Prostate gland (tissue), 2 donors: ENCODE measurements at regions not wholly inside any gene's neighbourhood (a gene's known extent, or its start where the extent isn't known, plus 50 kb on each side); places are given as distances from the start of the nearest gene placed in this dataset.

Source experiments
- DNase-seq: peaks from one replicate; pipeline ENCODE4 v3.0.0-alpha.2; 2019; ENCODE audit warnings: low spot score
- H3K27ac ChIP-seq, 2 donors: fragments of 200-600 bp; sonication (generic); 2 replicates each; pipeline ENCODE4 v1.5.1; 2017 to 2019
- H3K27me3 ChIP-seq: fragments of 200-600 bp; sonication (generic); replicated peaks from 2 replicates; pipeline ENCODE4 v1.5.1; 2019; ENCODE audit not compliant: insufficient read depth
- H3K36me3 ChIP-seq, 2 donors: fragments of 200-600 bp; sonication (generic); 1 replicate in 1 of 2; 2 replicates in 1 of 2; pipeline versions ENCODE4 v1.5.1 to v1.8.1; 2017 to 2019
- H3K4me1 ChIP-seq: fragments of 200-600 bp; sonication (generic); replicated peaks from 2 replicates; pipeline ENCODE4 v1.5.1; 2019
- H3K4me3 ChIP-seq, 2 donors: fragments of 200-600 bp; sonication (generic); 2 replicates each; pipeline ENCODE4 v1.5.1; 2017 to 2019
- H3K9me3 ChIP-seq: fragments of 200-600 bp; sonication (generic); 2 replicates; pipeline ENCODE4 v1.5.1; 2017
- POLR2A ChIP-seq: fragments of 450-650 bp; IDR thresholded peaks from one replicate; pipeline ENCODE4 v1.6.1; 2016; ENCODE audit warnings: antibody characterized with exemption, mild to moderate bottlenecking
- POLR2AphosphoS5 ChIP-seq: sonication (generic); formaldehyde crosslinking; IDR thresholded peaks from one replicate; pipeline ENCODE4 v1.6.1; 2017; ENCODE audit warnings: antibody characterized with exemption
- WGBS: methylation state at CpG from one replicate; pipeline ENCODE4 v1.1.5; 2018; 5-methylcytosine and 5-hydroxymethylcytosine counted together
- intact Hi-C: fragments of 100-400 bp; cut with DNase I; formaldehyde crosslinking; loops from one replicate; pipeline ENCODE4 v1.14.2; 2022
- TF ChIP-seq, protein P1 (sequence below), 4 experiments: fragments of 200-600 bp in 2 of 4; fragments of 450-650 bp in 2 of 4; sonication (generic) in 2 of 4; IDR thresholded peaks; 1 replicate in 3 of 4; 2 replicates in 1 of 4; pipeline ENCODE4 v1.5.1; 2016 to 2019; ENCODE audit warnings: antibody characterized with exemption in 4 of 4, mild to moderate bottlenecking in 2 of 4, moderate library complexity in 2 of 4

DNA sequence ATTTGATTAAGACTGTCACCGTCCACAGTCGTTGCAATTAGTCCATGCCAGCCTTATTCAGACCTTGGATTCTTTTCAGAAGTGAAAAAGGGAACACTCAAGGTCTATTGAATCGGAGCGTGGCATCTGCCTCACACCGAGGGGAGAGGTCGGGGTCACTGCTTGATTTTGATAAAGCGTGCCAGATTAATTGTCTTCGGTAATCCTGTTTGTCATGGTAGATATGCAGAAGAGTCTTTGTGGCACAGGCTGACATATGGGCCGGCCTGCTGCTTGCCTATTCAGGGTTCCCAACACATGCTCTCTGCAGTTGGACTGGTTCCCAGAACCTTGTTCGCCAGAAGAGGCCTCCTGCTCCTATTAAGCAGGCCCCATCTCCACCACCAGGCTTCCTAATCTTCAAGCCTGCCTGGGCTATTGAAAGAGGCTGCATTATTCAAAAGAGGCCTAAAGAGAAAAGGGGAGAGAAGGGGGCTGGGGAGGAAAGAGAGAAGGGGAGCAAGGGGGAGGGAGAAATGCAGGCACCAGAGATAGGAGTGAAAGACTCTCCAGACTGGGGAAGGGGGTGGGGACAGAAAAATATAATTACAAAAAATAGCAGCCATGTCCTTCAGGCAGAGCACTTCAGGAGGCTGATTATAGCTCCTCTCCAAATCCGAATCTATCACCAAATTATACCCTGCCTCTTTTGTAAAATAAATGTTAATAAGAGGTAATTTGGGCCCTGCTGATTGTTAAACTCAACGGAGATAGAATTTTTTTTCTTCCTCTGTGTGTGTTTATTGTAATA lies 611.3 kb downstream of the HDGFL1 start:
- 46% methylated on average over 12 of the region's 12 CpGs for WGBS
- H3K4me1 ChIP-seq, result no peaks in the 10 kb centered on the region
- H3K9me3 ChIP-seq, result no peaks in the 10 kb centered on the region
- TF ChIP-seq, protein P1, sequence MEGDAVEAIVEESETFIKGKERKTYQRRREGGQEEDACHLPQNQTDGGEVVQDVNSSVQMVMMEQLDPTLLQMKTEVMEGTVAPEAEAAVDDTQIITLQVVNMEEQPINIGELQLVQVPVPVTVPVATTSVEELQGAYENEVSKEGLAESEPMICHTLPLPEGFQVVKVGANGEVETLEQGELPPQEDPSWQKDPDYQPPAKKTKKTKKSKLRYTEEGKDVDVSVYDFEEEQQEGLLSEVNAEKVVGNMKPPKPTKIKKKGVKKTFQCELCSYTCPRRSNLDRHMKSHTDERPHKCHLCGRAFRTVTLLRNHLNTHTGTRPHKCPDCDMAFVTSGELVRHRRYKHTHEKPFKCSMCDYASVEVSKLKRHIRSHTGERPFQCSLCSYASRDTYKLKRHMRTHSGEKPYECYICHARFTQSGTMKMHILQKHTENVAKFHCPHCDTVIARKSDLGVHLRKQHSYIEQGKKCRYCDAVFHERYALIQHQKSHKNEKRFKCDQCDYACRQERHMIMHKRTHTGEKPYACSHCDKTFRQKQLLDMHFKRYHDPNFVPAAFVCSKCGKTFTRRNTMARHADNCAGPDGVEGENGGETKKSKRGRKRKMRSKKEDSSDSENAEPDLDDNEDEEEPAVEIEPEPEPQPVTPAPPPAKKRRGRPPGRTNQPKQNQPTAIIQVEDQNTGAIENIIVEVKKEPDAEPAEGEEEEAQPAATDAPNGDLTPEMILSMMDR (IDR thresholded peaks at IDR 0.05), result no peak
- TF ChIP-seq POLR2AphosphoS5 (no peak), POLR2A (no peak)
- no peaks in the 10 kb centered on the region for H3K36me3 ChIP-seq
- H3K27ac ChIP-seq, result no peak overlapping the region
- peak; percentile 10 for DNase-seq
- no peak overlapping the region for H3K4me3 ChIP-seq
- intact Hi-C loops, result no loop called here
- H3K27me3 ChIP-seq, result no peaks in the 10 kb centered on the region

DNA sequence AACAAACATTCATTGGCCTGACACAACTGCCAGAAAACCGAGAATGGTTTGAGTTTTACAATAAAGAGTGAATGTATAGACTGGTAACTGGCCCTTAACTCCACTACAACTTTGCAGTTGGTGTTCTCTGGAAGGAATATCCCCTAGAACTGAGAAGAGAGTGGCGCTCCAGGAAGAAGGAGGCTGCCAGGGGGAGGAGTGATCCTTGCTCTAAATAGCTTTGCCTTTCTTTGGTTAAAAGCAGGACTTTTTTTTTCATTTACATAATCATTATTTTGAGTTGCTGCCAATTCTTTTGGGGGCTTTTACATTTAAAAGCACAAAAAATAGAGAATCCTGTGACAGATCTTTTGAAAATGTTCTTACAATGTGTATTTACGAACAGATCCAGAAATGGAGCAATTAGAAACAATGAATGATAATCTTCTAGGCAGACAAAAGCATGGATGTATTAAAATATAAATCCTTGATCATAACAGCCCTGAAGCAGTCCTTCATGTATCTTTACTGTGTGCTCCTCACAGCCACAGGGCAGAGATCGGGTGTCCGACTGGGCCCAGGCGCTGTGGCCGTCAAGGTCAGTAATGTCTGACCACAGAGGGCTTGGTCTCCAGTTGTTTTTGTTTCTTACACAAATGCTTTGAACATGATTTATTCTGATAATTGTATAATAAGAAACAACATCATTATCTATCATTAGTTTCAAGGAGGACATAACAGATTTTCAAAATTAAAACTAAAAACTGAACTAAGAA lies 612.2 kb downstream of the HDGFL1 start:
- Histone ChIP-seq H3K27me3 (no peaks in the 10 kb centered on the region), H3K9me3 (no peaks in the 10 kb centered on the region), H3K36me3 (no peaks in the 10 kb centered on the region), H3K4me1 (no peaks in the 10 kb centered on the region), H3K4me3 (no peak overlapping the region), H3K27ac (no peak overlapping the region)
- TF ChIP-seq, protein P1 (IDR thresholded peaks at IDR 0.05), result no peak
- TF ChIP-seq POLR2AphosphoS5 (no peak), POLR2A (no peak)
- WGBS, result 87% methylated on average over 7 of the region's 7 CpGs
- intact Hi-C loops, result no loop called here
- no peak for DNase-seq

DNA sequence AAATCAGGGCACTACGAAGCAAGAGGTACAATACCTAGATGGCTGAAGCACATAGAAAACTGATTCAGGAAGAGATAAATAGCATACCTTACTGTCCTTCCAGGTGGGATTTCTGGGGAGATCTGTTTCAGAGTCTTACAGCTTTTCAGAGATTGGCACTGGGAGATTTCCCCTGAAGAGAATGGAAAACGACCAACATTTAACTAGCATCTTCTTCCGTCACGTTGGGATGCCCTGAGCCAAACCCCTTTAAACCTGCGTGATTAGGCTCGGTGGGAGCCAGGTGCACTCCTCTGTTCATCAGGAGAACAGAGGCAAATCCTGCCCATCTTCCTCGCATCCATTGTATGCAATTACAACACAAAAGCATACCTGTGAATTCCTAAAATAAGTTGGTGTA lies 614.5 kb downstream of the HDGFL1 start:
- H3K36me3 ChIP-seq, result no peaks in the 10 kb centered on the region
- H3K4me3 ChIP-seq, result no peak overlapping the region
- no peaks in the 10 kb centered on the region for H3K4me1 ChIP-seq
- TF ChIP-seq POLR2A, result no peak
- DNase-seq, result no peak
- H3K27ac ChIP-seq, result no peak overlapping the region
- no peaks in the 10 kb centered on the region for H3K27me3 ChIP-seq
- intact Hi-C loops, result no loop called here
- 42% methylated on average over 7 of the region's 7 CpGs for WGBS
- H3K9me3 ChIP-seq, result no peaks in the 10 kb centered on the region

DNA sequence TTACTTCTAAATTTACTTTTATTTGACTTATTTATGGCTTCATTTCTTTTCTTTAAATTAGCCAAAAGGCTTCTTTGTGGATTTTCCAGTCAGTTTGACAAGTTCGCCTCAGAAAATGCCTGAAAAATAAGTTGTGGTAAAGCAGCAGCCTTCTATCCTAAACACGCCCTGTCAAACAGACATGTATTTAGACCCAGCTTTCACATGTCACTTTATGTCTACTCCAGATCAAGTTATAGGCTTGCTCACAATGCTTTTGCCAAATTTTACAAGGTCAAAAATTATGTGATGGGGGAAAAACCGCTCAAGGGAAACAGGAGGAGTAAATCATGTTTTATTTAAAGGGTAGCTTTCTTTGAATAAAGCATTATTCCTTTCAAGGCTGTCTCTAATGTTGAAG lies 615.0 kb downstream of the HDGFL1 start:
- TF ChIP-seq POLR2A, result no peak
- no peak for TF ChIP-seq POLR2AphosphoS5
- TF ChIP-seq, protein P1 (IDR thresholded peaks at IDR 0.05), result no peak
- intact Hi-C loops, result no loop called here
- no peak overlapping the region for H3K27ac ChIP-seq
- H3K4me3 ChIP-seq, result no peak overlapping the region
- DNase-seq, result no peak
- H3K9me3 ChIP-seq, result no peaks in the 10 kb centered on the region
- H3K36me3 ChIP-seq, result no peaks in the 10 kb centered on the region
- H3K4me1 ChIP-seq, result no peaks in the 10 kb centered on the region
- no peaks in the 10 kb centered on the region for H3K27me3 ChIP-seq
- 33% methylated on average over 3 of the region's 3 CpGs for WGBS

DNA sequence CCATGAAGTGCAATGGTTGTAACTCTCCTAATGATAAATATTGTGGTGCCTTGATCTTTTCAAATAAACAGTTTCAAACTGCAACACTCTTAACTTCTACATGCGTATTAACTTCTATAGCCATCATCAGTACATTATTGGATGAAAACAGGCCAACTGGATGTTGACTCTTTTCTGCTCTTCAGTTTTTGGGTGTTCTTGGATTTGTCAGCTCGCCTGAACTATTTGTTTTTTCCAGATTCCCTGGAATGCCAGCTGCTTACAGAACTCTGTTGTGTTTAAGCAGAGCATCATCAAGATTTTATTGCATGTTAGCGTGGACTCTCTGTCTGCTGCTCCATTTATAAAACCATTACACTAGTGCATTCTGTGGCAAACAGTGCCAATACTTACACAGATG lies 626.1 kb downstream of the HDGFL1 start:
- 84% methylated on average over 3 of the region's 3 CpGs for WGBS
- intact Hi-C loops, result no loop called here
- H3K27ac ChIP-seq, result no peak overlapping the region
- no peak overlapping the region for H3K4me3 ChIP-seq
- no peak for TF ChIP-seq POLR2AphosphoS5
- no peak for TF ChIP-seq POLR2A
- TF ChIP-seq, protein P1 (IDR thresholded peaks at IDR 0.05), result no peak
- no peaks in the 10 kb centered on the region for H3K36me3 ChIP-seq
- no peaks in the 10 kb centered on the region for H3K4me1 ChIP-seq
- H3K9me3 ChIP-seq, result no peaks in the 10 kb centered on the region
- H3K27me3 ChIP-seq, result no peaks in the 10 kb centered on the region
- DNase-seq, result no peak
